ENCODE measurements at regions not wholly inside any gene's neighbourhood (a gene's known extent, or its start where the extent isn't known, plus 50 kb on each side); places are given as distances from the start of the nearest gene placed in this dataset.

DNA sequence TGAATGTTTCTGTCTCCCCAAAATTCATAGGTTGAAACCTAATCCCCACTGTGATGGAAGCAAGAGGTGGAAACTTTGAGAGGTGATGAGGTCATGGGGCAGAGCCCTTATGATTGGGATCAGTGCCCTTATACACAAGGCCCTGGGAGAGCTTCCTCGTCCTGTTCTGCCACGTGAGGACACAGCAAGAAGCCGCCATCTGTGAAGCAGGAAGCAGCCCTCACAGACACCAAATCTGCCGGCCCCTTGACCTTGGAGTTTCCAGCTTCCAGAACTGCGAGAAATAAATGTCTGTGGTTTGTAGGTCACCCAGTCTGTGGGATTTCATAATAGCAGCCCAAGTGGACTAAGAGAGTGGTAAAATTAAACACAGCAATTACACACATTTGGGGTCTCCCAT is 737.4 kb downstream of the UQCRFS1 start:
- intact Hi-C loops (cut with DNase I), result no loop called here
- Histone ChIP-seq H3K27ac (no peak overlapping the region), H3K9me3 (no peaks in the 10 kb centered on the region), H3K27me3 (no peaks in the 10 kb centered on the region), H3K36me3 (no peaks in the 10 kb centered on the region), H3K4me1 (no peaks in the 10 kb centered on the region), H3K4me3 (no peak overlapping the region)
- no peak for TF ChIP-seq POLR2A (IDR thresholded peaks at IDR 0.05)
- TF ChIP-seq POLR2AphosphoS5 (IDR thresholded peaks at IDR 0.05; ENCODE audit: insufficient read depth in 1 of 2, low read depth in 1 of 2), result no peak
- TF ChIP-seq, protein P1, sequence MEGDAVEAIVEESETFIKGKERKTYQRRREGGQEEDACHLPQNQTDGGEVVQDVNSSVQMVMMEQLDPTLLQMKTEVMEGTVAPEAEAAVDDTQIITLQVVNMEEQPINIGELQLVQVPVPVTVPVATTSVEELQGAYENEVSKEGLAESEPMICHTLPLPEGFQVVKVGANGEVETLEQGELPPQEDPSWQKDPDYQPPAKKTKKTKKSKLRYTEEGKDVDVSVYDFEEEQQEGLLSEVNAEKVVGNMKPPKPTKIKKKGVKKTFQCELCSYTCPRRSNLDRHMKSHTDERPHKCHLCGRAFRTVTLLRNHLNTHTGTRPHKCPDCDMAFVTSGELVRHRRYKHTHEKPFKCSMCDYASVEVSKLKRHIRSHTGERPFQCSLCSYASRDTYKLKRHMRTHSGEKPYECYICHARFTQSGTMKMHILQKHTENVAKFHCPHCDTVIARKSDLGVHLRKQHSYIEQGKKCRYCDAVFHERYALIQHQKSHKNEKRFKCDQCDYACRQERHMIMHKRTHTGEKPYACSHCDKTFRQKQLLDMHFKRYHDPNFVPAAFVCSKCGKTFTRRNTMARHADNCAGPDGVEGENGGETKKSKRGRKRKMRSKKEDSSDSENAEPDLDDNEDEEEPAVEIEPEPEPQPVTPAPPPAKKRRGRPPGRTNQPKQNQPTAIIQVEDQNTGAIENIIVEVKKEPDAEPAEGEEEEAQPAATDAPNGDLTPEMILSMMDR (IDR thresholded peaks at IDR 0.05), result no peak
- DNase-seq (ENCODE audit: extremely low spot score in 2 of 2), result no peak

DNA sequence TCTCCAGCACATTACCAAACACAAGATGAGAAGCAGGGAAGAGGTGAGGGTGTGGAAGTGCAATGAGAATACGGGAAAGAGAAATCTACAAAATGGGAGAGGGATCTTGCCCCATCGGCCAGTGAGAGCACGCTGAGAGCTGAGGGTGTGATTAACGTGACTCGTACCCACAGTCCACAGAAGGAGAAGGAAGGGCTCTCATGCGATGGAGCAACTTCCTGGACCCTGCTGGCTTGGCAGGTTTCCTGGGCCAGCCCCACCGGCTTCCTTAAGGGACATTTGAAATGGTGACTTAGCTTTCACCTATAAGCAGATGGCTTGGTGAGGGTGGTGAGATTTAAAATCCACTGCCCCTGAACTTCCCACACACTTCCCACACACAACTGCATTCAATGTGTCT is 740.1 kb downstream of the UQCRFS1 start:
- Histone ChIP-seq H3K27me3 (no peaks in the 10 kb centered on the region), H3K4me3 (no peak overlapping the region), H3K9me3 (no peaks in the 10 kb centered on the region), H3K4me1 (no peaks in the 10 kb centered on the region), H3K27ac (no peak overlapping the region), H3K36me3 (no peaks in the 10 kb centered on the region)
- no peak for TF ChIP-seq POLR2AphosphoS5 (IDR thresholded peaks at IDR 0.05; ENCODE audit: insufficient read depth in 1 of 2, low read depth in 1 of 2)
- intact Hi-C loops (cut with DNase I), result no loop called here
- DNase-seq (ENCODE audit: extremely low spot score in 2 of 2), result no peak

DNA sequence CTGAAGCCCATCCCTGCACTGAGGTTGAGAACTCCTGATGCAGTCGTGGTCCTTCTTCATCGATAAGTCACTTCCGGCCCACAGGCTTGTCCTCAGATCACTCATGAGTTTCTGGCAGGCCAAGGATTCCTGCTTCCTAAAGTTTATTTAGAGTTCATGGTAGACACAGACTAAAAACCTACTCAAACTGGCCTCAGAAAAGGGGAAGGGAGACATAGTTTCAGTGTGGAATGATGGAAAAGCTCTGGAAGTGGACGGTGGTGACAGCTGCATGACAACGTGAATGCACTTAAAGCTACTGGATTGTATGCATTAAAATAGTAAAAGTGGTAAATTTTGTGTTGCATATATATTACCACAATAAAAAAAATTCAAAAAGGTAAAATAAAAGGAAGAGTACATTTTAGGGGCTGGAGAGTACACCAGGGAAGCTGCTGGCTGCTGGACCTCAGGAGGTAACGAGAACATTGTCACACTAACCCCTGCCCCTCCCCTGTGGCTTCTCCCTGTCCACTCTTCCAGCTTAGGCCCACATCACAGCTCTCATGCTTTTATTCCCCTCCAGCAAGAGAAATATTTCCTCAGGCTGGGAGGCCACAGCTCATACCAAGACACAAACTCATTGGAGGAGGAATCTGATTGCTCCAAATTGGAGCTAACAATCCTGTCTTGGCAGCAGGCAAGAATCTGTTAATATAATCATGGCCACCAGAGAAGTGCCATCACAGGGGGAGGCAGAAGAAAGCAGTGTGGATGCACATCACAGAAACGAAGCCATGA is 741.0 kb downstream of the UQCRFS1 start:
- intact Hi-C loops (cut with DNase I), result no loop called here
- DNase-seq (ENCODE audit: extremely low spot score in 2 of 2), result no peak
- TF ChIP-seq POLR2AphosphoS5 (IDR thresholded peaks at IDR 0.05; ENCODE audit: insufficient read depth in 1 of 2, low read depth in 1 of 2), result no peak
- TF ChIP-seq, protein P1 (IDR thresholded peaks at IDR 0.05), result no peak
- no peak for TF ChIP-seq POLR2A (IDR thresholded peaks at IDR 0.05)
- Histone ChIP-seq H3K9me3 (no peaks in the 10 kb centered on the region), H3K27ac (no peak overlapping the region), H3K4me3 (no peak overlapping the region), H3K36me3 (no peaks in the 10 kb centered on the region), H3K27me3 (no peaks in the 10 kb centered on the region), H3K4me1 (no peaks in the 10 kb centered on the region)

DNA sequence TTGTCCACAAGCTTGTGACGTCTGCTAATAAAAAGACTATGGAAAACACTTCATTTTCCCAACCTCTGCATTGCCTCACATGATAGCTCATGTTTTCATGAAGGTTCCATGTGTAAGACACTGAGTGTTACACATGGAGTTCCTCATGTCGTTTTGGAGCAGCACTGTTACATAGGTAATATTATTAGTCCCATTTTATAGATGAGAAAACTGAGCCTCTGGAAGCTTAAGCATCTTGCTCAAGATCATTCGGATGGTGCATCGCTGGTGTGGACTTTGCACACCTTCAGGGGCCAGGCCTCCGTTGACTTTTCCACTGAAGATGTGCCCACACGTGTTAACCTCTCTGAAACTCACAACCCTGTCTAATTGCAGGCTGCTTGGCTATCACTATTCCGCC is 743.4 kb downstream of the UQCRFS1 start:
- Histone ChIP-seq H3K4me3 (no peak overlapping the region), H3K27me3 (no peaks in the 10 kb centered on the region), H3K36me3 (no peaks in the 10 kb centered on the region), H3K27ac (no peak overlapping the region), H3K9me3 (no peaks in the 10 kb centered on the region), H3K4me1 (no peaks in the 10 kb centered on the region)
- intact Hi-C loops (cut with DNase I), result no loop called here
- TF ChIP-seq, protein P1 (IDR thresholded peaks at IDR 0.05), result no peak
- TF ChIP-seq POLR2AphosphoS5 (IDR thresholded peaks at IDR 0.05; ENCODE audit: insufficient read depth in 1 of 2, low read depth in 1 of 2) (no peak), POLR2A (IDR thresholded peaks at IDR 0.05) (no peak)
- no peak for DNase-seq (ENCODE audit: extremely low spot score in 2 of 2)

DNA sequence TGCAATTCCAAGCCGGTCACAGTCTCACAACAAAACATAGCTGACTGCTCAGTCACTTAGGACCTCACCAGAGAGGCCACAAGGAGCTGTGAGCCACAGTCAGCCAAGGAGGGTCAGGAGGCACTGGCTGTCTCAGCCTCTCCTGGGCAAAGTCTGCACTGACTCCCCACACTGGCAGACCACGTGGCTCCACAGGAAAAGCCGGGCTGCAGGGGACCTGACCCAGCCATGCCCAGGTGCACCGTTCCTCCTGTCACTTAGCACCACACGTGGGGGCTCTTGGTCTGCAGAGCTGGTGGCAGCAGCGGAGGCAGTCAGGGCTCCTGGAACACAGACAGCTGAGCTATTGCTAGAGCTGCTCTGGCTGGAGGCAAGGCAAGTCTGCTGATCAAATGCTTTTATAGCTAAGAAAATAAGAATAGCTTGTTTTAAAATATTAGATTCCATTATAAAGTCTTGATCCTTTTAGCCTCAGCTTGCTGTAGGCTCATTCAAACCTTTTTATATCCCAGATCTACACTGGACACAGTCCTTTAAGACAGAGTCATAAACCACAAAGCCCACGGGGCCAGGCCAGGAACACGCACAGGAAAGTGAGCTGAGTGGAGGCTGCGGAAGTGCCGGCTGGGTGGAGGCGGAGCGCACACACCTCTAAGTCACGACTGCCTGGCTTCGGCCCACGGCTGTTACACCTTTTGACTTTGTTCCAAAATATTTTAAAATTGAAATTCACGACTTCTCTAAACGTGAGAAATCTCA is 744.1 kb downstream of the UQCRFS1 start:
- Histone ChIP-seq H3K4me3 (no peak overlapping the region), H3K27me3 (no peaks in the 10 kb centered on the region), H3K4me1 (no peaks in the 10 kb centered on the region), H3K9me3 (no peaks in the 10 kb centered on the region), H3K36me3 (no peaks in the 10 kb centered on the region), H3K27ac (no peak overlapping the region)
- intact Hi-C loops (cut with DNase I), result no loop called here
- DNase-seq (ENCODE audit: extremely low spot score in 2 of 2), result no peak
- TF ChIP-seq POLR2A (IDR thresholded peaks at IDR 0.05) (no peak), POLR2AphosphoS5 (IDR thresholded peaks at IDR 0.05; ENCODE audit: insufficient read depth in 1 of 2, low read depth in 1 of 2) (no peak)
- TF ChIP-seq, protein P1 (IDR thresholded peaks at IDR 0.05), result no peak

All from vagina (tissue), 2 donors.